GM19468 (cell line): ENCODE measurements at regions not wholly inside any gene's neighbourhood (a gene's known extent, or its start where the extent isn't known, plus 50 kb on each side); places are given as distances from the start of the nearest gene placed in this dataset.
"Not testable (repeated sequence)": the region's sequence is repeated elsewhere in the genome, so short reads cannot be mapped to it uniquely, and the experiment has no call there.

Experiments used
- ATAC-seq: cut with Tn5 transposase; IDR thresholded peaks from one replicate; pipeline ENCODE4 v1.9.1; 2021; ENCODE audit warnings: mild to moderate bottlenecking, moderate library complexity, moderate number of reproducible peaks; ENCODE audit not compliant: unreplicated experiment; ENCODE audit errors: extremely low read depth

DNA sequence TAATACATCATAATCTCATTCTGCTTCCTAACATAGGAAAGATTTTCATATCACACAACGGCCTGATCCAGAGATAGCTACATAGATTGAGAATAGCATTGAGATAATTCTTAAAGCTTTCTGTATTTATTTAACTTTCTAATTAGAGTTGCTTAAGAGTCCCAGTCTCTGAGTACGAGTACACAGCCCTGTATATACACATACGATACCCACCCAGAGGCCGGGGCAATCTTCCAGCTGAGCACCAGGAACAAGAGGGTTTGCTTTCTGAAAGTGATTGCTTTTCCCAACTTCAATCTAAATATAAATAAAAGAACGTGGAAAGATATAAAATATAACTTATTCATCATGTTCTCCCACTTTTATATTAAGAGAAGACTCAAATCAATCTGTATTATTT, 313.8 kb downstream of the COL12A1 start:
- no peak for ATAC-seq

GRCh38 chr6:74891349-74891831, 314.5 kb downstream of the COL12A1 start:
- ATAC-seq, result no peak

DNA sequence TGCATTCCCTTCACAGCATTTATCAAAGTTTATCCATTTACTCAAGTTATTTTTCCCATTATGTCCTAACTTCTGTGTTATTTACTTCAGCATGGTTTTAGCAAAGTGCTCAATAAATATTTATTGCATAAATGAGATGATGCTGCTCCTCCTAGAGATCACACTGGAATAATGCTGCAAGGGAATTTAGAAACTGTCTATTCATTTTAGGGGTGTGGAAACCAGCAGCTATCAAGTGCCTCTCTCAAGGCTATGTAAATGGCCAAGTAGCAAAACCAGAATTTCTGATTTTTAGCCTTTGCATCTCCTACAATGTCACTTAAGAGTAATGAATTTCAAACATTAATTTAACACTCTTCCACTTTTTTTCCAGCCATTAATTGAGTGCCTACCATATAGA, 316.2 kb downstream of the COL12A1 start:
- no peak for ATAC-seq

- ATAC-seq, result not testable (repeated sequence)
These were observed 317.1 kb downstream of the COL12A1 start for GRCh38 chr6:74888741-74889140.

DNA sequence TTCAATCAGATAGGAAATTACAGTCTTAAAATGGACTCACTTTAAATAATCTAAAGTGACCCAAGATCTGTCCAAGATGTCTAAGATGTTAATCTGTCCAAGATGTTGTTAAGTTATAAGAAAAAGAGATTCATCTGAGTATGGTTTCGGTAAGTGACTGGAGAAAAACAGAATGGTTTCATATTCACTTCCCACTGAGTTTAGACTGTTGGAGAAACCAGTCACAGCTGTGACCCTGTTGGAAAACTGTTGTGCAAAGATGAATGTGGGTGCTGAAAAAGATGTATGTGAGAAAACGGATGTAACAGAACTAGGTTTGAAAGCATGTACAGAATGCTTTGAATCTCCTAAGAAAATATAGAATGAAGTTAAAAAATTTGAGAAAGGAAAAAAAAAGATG, 325.9 kb downstream of the COL12A1 start:
- no peak for ATAC-seq

GRCh38 chr6:74879234-74879633, 326.6 kb downstream of the COL12A1 start:
- ATAC-seq, result no peak

GRCh38 chr6:74875193-74875592, 330.7 kb downstream of the COL12A1 start:
- no peak for ATAC-seq

GRCh38 chr6:74872754-74873476, 332.9 kb downstream of the COL12A1 start:
- no peak for ATAC-seq

DNA sequence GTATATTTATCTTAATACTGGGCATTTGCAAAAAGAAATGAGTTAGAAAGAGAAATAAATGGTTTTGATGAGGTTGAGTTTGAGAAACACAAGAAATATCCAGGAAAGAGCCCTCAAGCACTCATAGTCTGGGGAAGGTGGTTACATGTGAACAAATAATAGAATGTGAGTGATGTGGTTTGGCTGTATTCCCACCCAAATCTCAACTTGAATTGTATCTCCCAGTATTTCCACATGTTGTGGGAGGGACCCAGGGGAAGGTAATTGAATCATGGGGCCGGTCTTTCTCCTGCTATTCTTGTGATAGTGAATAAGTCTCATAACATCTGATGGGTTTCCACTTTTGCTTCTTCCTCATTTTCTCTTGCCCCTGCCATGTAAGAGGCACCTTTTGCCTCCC, 334.1 kb downstream of the COL12A1 start:
- no peak for ATAC-seq

- ATAC-seq, result no peak
These were observed 335.4 kb downstream of the COL12A1 start for GRCh38 chr6:74870403-74870802.

DNA sequence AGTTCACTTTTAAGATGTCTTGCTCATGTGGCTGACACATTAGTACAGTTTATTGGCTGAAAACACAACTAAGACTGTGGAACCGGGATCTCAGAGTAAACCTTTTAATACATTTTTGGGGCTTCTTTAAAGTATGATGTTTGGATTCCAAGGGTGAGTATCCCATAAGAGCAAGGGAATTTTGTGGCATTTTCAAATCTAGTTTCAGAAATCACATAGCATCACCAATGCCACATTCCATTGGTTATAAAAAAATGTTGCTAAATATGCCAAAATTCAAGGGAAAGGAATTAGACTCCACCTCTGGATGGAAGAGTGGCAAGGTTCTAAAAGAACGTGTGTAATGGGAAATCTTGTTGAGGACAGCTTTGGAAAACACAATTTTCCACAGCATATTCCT, 338.6 kb downstream of the COL12A1 start:
- no peak for ATAC-seq

GRCh38 chr6:74863968-74864367, 341.9 kb downstream of the COL12A1 start:
- ATAC-seq, result no peak

DNA sequence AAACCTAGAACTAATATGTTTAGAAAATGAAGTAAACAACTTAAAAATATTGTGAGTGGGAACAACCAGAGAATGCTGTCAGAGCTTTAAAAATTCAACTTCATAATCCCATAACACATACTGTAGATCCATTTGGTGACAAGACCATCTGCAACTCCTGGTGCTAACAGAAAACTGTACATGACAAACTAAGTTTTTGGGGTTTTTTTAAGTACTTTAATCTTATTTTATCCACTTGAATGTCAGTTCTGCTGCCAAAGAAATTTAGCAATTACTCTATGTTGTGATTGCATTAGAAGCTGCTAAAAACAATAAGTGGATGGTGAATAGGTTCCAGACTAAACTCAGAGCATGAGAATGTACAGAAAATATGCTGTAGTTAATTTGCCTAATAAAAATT, 345.4 kb downstream of the COL12A1 start:
- no peak for ATAC-seq

- ATAC-seq, result no peak
These were observed 348.7 kb downstream of the COL12A1 start for GRCh38 chr6:74857157-74857556.

- no peak for ATAC-seq
These were observed 351.9 kb downstream of the COL12A1 start for GRCh38 chr6:74853991-74854390.

GRCh38 chr6:74851596-74851995, 354.3 kb downstream of the COL12A1 start:
- ATAC-seq, result no peak

DNA sequence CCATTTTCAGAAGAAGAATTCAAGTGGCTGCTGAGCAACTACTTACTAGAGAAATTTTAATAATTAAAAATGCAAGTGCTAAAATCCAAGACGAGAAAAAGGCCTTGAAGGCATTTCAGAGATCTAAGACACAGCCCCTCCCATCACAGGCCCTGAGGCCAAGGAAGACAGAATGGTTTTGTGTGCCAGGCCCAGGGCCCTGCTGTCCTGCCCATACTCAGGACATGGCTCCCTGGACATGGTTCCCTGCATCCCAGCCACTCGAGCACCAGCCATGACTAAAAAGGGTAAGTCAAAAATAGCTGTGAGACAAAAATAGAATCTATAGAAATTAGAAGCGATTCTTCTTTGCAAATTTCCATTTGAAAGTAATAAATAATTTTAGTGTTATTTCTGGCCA, 364.9 kb downstream of the COL12A1 start:
- ATAC-seq, result no peak

DNA sequence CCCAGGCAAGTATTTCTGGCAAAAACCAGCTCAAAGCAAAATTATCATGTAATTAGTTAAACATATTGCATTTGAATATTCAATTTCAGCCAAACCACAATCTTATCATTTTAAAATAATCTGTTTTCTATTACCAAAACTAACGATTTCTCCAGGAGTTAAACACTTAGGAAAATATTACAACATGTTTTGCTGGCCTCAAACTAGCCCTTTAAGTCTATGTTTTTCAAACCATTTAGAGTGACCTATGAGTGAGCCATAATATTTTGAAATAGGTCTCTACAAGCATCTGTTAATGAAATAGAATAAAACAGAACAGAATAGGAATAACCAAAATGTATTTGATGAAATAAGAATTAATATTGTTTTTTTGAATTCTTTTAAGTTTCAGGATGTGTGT, 370.9 kb downstream of the COL12A1 start:
- ATAC-seq, result no peak

- no peak for ATAC-seq
These were observed 379.6 kb downstream of the COL12A1 start for GRCh38 chr6:74826263-74826662.

DNA sequence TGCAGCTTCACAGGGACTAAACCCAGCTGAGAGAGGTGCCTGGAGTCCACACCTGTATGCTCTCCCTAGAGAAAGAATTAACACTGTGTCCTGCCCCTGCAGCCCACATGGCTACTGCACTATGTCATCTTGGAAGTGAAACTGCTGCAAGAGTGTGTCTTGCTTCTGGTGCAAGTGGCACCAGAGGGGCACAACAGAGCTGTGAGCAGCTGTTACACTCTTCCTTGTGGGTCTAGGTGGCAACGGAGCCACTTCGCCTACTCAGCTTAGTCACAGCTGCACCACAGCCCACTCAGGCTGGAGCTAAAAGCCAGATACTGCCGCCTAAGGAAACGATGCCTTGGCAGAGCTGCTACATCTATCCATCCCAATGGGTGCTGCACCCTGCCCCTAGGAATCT, 391.4 kb downstream of the COL12A1 start:
- ATAC-seq, result peak; percentile 18

DNA sequence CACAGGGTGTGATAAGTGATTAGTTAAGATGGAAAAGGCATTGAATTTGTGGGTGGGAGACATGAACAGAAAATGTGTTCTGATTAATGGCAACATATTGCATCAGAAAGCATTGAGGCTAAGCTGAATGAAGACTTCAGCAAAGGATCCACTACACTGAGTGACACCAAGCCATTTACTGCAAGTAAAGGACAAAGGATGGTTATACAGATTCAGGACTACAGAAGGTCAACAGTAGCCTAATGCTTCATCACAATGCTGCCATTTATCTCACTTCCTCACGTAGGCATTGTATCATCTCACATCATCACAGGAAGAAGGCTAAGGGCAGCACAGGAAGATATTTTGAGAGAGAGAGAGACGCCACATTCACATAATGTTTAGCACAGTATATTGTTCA, 398.2 kb downstream of the COL12A1 start:
- ATAC-seq, result no peak

DNA sequence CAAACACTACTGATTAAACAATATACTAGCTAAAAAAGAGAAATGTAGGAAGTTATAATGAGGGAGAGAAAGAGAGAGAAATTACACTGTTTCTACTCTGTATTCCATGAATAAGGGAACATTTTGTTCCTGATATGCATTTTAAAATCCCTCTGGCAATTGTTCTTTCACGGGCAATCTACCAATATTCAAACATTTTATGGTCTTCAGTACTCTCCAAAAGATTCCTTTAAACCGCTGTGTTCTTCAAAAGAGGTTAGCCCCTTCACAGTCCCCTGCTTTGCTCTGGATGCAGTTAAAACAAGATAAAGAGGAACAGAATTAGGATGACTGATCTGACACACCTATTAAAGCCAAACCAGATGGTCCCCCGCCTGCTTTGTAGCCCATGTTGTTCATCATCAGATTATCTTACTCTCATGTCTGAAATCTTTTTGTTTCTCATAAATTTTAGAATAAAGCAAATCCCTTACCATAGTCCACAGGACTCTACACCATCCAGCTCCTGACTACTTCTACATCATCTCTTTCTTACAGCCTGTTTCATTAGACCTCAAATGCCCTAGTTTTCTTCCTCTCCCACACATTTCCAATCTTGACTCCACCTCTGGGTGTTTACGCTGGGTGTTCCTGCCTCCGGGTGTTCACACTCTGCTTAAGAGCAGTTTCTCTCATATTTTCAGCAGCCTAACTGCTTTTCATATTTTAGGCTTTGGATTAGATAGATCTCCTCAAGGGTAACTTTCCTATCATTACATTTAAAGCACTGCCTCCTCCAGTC, 399.7 kb downstream of the COL12A1 start:
- no peak for ATAC-seq
